K562 (cell line): ENCODE measurements at regions not wholly inside any gene's neighbourhood (a gene's known extent, or its start where the extent isn't known, plus 50 kb on each side); places are given as distances from the start of the nearest gene placed in this dataset.

ENCODE experiments used
- ATAC-seq: fragments of 200-7000 bp; cut with Tn5 transposase; 3 replicates; pipeline ENCODE4 v1.9.1; 2020; ENCODE audit warnings: moderate library complexity
- BruUV-seq: library from RNA; stranded (reverse); fragments of 400-500 nt; replicated peaks from 2 replicates; lab custom pipeline; 2021; lab: Mats Ljungman, UMichigan
- CTCF ChIA-PET: fragments of 300-600 bp; formaldehyde crosslinking; extraction: SDS; loops from one replicate; lab custom pipeline; 2021; ENCODE audit warnings: low intra/inter-chr PET ratio; lab: Yijun Ruan, JAX
- POLR2A ChIA-PET: fragments of 300-600, 350-650 bp; sonication (Branson Sonifier 250); formaldehyde crosslinking; extraction: SDS; loops from one replicate; lab custom pipeline; 2021; ENCODE audit warnings: antibody characterized with exemption, inconsistent platforms; lab: Yijun Ruan, JAX
- DNase-seq, 4 experiments: peaks; one replicate each; pipeline versions ENCODE4 v3.0.0 to v3.0.0-alpha.2; 2011 to 2018; ENCODE audit warnings: low spot score in 3 of 4, mixed read lengths in 3 of 4; ENCODE audit errors: extremely low read depth in 1 of 4
- FAIRE-seq: peaks from 2 replicates; lab custom pipeline; 2011; peaks lifted over from hg19 to GRCh38; lab: Jason Lieb, UNC
- H2AFZ ChIP-seq: 2 replicates; pipeline ENCODE4 v1.6.0; 2011; ENCODE audit warnings: low read depth, low read length, control low read depth, inconsistent platforms
- H3K27ac ChIP-seq: fragments of 200-600 bp; 3 replicates; pipeline ENCODE4 v1.8.0; 2011; ENCODE audit warnings: low read depth, mild to moderate bottlenecking, control low read depth, inconsistent platforms, low read length, moderate library complexity, mixed read lengths; ENCODE audit errors: extremely low read depth
- H3K27me3 ChIP-seq, 2 experiments: fragments of 300-600 bp in 1 of 2; 2 replicates in 1 of 2; 3 replicates in 1 of 2; pipeline versions ENCODE4 v1.6.0 to v1.8.0; 2011; ENCODE audit warnings: inconsistent platforms in 2 of 2, low read length in 2 of 2, mild to moderate bottlenecking in 1 of 2, mixed read lengths in 1 of 2, moderate library complexity in 1 of 2; ENCODE audit not compliant: control insufficient read depth in 2 of 2, insufficient read depth in 2 of 2
- H3K36me3 ChIP-seq: fragments of 300-600 bp; 3 replicates; pipeline ENCODE4 v1.8.0; 2011; ENCODE audit warnings: mild to moderate bottlenecking, low read length, inconsistent platforms; ENCODE audit not compliant: control insufficient read depth, insufficient read depth
- H3K4me1 ChIP-seq, 2 experiments: fragments of 200-600 bp in 1 of 2; replicated peaks in 1 of 2; 2 replicates in 1 of 2; 3 replicates in 1 of 2; pipeline versions ENCODE4 v1.5.1 to v1.8.0; 2011; ENCODE audit warnings: inconsistent platforms in 2 of 2, low read length in 2 of 2, mild to moderate bottlenecking in 1 of 2, mixed read lengths in 1 of 2, moderate library complexity in 1 of 2; ENCODE audit not compliant: control insufficient read depth in 2 of 2, insufficient read depth in 2 of 2
- H3K4me2 ChIP-seq: 2 replicates; pipeline ENCODE4 v1.6.1; 2011; ENCODE audit warnings: low read length, control low read depth, inconsistent platforms, mixed read lengths; ENCODE audit not compliant: insufficient read depth
- H3K4me3 ChIP-seq: fragments of 200-600 bp; sonication (generic), shearing (Covaris generic); 2 replicates; pipeline ENCODE4 v1.5.1; 2016; ENCODE audit warnings: control low read depth, inconsistent platforms
- H3K79me2 ChIP-seq: fragments of 200-600 bp; 3 replicates; pipeline ENCODE4 v1.8.0; 2011; ENCODE audit warnings: low read length, inconsistent platforms; ENCODE audit not compliant: control insufficient read depth, insufficient read depth
- H3K9ac ChIP-seq, 2 experiments: 2 replicates each; pipeline versions ENCODE4 v1.6.0 to v1.6.1; 2011; ENCODE audit warnings: low read depth in 2 of 2, low read length in 2 of 2, control low read depth in 1 of 2, inconsistent platforms in 1 of 2, mild to moderate bottlenecking in 1 of 2, mixed read lengths in 1 of 2; ENCODE audit not compliant: insufficient read depth in 1 of 2
- H3K9me1 ChIP-seq: one replicate; pipeline ENCODE4 v1.6.0; 2011; ENCODE audit warnings: inconsistent platforms, mild to moderate bottlenecking, low read length, moderate library complexity; ENCODE audit not compliant: control insufficient read depth, insufficient read depth
- H3K9me3 ChIP-seq: replicated peaks from 2 replicates; pipeline ENCODE4 v1.5.1; 2011; ENCODE audit warnings: low read depth, low read length, inconsistent platforms; ENCODE audit not compliant: control insufficient read depth, insufficient read depth
- H4K20me1 ChIP-seq: replicated peaks from 2 replicates; pipeline ENCODE4 v1.6.1; 2011; ENCODE audit warnings: low read length, inconsistent platforms, mixed read lengths; ENCODE audit not compliant: control insufficient read depth, insufficient read depth
- NFE2 ChIP-seq: IDR thresholded peaks from 2 replicates; pipeline ENCODE4 v1.6.1; 2014; ENCODE audit warnings: antibody characterized with exemption, low read depth
- NONO ChIP-seq, 2 experiments: fragments of 200-400 bp in 1 of 2; fragments of 450-650 bp in 1 of 2; formaldehyde crosslinking in 1 of 2; IDR thresholded peaks; 2 replicates each; pipeline ENCODE4 v1.6.1; 2017; ENCODE audit warnings: low read depth in 2 of 2, mild to moderate bottlenecking in 2 of 2, moderate library complexity in 2 of 2, low read length in 1 of 2
- PHB ChIP-seq: fragments of 250-450 bp; sonication (Bioruptor Pico); IDR thresholded peaks from 2 replicates; pipeline ENCODE4 v1.5.0; 2021
- ZBTB43 ChIP-seq: sonication (generic); formaldehyde crosslinking; IDR thresholded peaks from 2 replicates; pipeline ENCODE4 v1.8.0; 2023; ENCODE audit warnings: mild to moderate bottlenecking, missing genetic modification reagents
- ZNF184 ChIP-seq: sonication (generic); formaldehyde crosslinking; IDR thresholded peaks from 2 replicates; pipeline ENCODE4 v1.5.0; 2020; ENCODE audit warnings: missing genetic modification reagents
- ZNF785 ChIP-seq: fragments of 250-450 bp; sonication (Bioruptor Pico); IDR thresholded peaks from 2 replicates; pipeline ENCODE4 v1.4.0; 2020; ENCODE audit warnings: mild to moderate bottlenecking
- WGBS: fragments of 100-300 bp; shearing (Covaris generic); methylation state at CpG from one replicate; pipeline ENCODE4 v1.1.6; 2016; ENCODE audit warnings: low coverage, mixed read lengths; ENCODE audit not compliant: insufficient coverage; ENCODE audit errors: missing lambda C conversion rate; 5-methylcytosine and 5-hydroxymethylcytosine counted together
- in situ Hi-C: fragments of 300-500 bp; cut with MboI; formaldehyde crosslinking; loops from 4 replicates; pipeline ENCODE4 v1.15.0; 2018; ENCODE audit warnings: inconsistent platforms, mixed read lengths
- intact Hi-C: fragments of 100-400 bp; cut with micrococcal nuclease; formaldehyde crosslinking; loops from 2 replicates; pipeline ENCODE4 v1.14.2; 2022
- TF ChIP-seq, protein P1 (sequence below): fragments of 250-450 bp; sonication (Bioruptor Pico); IDR thresholded peaks from 2 replicates; pipeline ENCODE4 v1.8.0; 2022; ENCODE audit warnings: moderate library complexity, mild to moderate bottlenecking, inconsistent platforms

GRCh38 chr6:9487128-9487527, 927.7 kb downstream of the TFAP2A start:
- H3K27ac ChIP-seq: no peak overlapping the region
- BruUV-seq: no TSS peak
- 2% methylated on average over 3 of the region's 3 CpGs for WGBS
- no peaks in the 10 kb centered on the region for H3K36me3 ChIP-seq
- H3K9me1 ChIP-seq: no peaks in the 10 kb centered on the region
- H3K79me2 ChIP-seq: no peaks in the 10 kb centered on the region
- no peaks in the 10 kb centered on the region for H4K20me1 ChIP-seq
- H3K4me3 ChIP-seq: no peak overlapping the region
- H3K9ac ChIP-seq: no peak overlapping the region
- CTCF ChIA-PET: no interaction called here
- POLR2A ChIA-PET: no interaction called here
- intact Hi-C loops: no loop called here
- H2AFZ ChIP-seq: no peak overlapping the region
- TF ChIP-seq, protein P1, sequence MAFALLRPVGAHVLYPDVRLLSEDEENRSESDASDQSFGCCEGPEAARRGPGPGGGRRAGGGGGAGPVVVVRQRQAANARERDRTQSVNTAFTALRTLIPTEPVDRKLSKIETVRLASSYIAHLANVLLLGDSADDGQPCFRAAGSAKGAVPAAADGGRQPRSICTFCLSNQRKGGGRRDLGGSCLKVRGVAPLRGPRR (CRISPR knock-in tag): no peak
- TF ChIP-seq ZNF785 (CRISPR knock-in tag) (no peak), ZBTB43 (CRISPR knock-in tag) (no peak), PHB (CRISPR knock-in tag) (no peak), NFE2 (no peak), NONO (IDR thresholded peaks at IDR 0.05; ENCODE audit: low read depth in 2 of 2, low read length in 1 of 2) (no peak), ZNF184 (no peak)
- TF ChIP-seq, all 486 proteins: peak for 0
- FAIRE-seq (no peak), DNase-seq (no peak), ATAC-seq (no peak)
- in situ Hi-C loops: no loop called here
- no peaks in the 10 kb centered on the region for H3K27me3 ChIP-seq
- H3K4me1 ChIP-seq: no peaks in the 10 kb centered on the region
- no peak overlapping the region for H3K4me2 ChIP-seq
- no peaks in the 10 kb centered on the region for H3K9me3 ChIP-seq
